Fibroblast of skin of abdomen (primary cell): ENCODE measurements at regions not wholly inside any gene's neighbourhood (a gene's known extent, or its start where the extent isn't known, plus 50 kb on each side); places are given as distances from the start of the nearest gene placed in this dataset.

Experiments used
- DNase-seq: peaks from one replicate; pipeline ENCODE4 v3.0.0-alpha.2; 2013

GRCh38 chr10:2306081-2306480 is 568.8 kb upstream of the ADARB2 start:
- DNase-seq = no peak

DNA sequence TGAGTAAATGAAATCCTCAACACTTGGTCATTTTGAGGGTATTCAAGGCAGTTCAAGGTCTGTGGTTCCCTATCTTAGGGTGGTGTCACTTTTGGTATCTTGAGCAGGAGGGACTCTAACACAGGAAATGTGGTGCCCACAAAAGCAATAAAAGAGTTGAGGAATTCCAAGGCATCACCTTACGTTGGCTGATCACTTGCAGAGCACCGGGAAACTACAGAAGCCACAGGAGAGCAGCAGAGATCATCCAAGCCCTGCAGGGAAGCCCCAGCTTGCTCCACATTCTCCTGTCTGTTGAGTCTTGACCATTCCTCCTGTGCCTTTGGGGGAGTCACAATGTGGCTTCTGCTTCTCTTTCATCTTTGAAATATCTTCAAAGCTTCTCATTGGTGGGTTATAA is 565.8 kb upstream of the ADARB2 start:
- no peak for DNase-seq

DNA sequence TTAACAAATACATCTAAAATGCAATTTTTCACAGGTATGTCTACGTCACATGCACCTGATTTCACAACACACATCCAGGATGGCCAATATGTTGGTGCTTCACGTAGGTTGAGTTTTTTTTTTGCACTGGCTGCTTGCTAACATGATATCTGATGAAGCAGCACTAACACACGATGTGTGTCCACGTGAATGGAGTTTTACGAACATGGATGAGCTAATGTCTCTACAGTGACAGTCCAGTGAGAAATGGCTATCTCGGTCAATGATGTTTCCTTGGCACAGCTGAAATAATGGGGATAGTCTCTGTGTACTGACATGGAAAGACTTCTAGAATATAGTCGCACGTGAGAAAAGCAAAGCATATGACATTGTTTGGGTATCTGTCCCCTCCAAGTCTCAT is 563.9 kb upstream of the ADARB2 start:
- no peak for DNase-seq

DNA sequence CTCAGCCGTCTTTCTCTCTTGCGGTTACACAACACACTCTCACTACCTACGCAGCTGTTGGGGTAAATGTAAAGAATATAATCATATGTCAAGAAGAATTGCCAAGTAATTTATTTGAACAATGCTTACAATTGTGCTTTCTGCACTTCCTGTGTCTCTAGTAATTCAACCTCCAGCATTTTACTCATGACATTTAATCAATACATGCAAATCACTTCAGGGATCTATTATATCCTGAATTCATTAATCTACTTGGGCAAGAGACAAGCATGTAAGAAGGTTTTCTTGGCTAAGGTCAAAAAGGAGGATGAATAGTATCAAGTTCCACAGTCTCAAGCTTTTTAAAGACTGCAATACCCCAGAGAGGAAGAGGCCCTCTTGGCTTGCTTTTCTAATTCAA is 562.9 kb upstream of the ADARB2 start:
- DNase-seq = no peak

DNA sequence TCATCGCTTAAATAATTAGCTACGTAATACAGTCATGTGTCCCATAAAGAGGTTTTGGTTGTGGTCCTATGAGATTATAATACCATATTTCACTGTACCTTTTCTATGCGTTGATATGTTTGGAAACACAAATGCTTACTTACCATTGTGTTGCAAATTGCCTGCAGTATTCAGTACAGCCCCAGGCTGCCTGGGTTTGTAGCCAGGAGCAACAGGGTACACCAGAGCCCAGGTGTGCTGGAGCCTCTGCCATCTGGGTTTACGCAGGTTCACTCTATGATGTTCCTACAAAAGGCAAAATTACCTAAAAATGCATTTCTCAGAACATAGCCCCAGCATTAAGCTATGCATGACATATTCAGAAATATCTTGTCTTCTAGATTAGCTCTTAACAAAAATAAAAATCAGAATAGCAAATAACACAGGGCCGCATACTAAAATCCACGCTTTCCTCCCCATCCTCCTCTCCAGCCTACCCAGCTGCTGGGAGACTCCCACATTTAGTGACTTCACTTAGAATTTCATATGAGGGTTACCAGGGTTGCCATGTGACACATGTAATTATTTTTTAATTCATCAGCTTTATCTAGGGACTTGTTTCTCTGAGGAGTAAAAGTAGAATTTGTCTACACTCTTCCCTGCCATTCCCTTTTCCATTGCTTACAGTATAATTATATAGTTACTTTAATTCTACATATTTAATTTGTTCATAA is 559.0 kb upstream of the ADARB2 start:
- DNase-seq = no peak

- no peak for DNase-seq
Measured at GRCh38 chr10:2294739-2295138, 557.4 kb upstream of the ADARB2 start.

DNA sequence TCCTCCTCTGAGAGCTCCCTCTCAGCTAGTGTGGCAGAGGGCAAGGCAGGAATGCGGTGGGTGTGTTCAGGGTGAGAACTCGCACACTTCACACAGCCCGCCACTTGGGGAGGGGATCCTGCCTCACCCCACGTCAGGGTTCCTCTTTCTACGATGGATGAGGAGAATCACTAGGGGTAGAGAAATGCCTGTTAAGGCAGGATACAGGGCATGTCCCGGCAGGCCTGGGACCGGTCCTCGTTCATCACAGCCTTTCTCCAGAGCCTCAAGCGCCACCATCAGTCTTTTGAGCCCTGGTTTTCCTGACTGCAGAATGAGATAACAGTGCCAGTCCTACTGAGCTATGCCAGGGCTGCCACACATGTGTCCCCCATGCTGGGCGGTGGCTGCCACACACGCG is 546.7 kb upstream of the ADARB2 start:
- no peak for DNase-seq

- no peak for DNase-seq
Measured at GRCh38 chr10:2282202-2282601, 544.9 kb upstream of the ADARB2 start.

DNA sequence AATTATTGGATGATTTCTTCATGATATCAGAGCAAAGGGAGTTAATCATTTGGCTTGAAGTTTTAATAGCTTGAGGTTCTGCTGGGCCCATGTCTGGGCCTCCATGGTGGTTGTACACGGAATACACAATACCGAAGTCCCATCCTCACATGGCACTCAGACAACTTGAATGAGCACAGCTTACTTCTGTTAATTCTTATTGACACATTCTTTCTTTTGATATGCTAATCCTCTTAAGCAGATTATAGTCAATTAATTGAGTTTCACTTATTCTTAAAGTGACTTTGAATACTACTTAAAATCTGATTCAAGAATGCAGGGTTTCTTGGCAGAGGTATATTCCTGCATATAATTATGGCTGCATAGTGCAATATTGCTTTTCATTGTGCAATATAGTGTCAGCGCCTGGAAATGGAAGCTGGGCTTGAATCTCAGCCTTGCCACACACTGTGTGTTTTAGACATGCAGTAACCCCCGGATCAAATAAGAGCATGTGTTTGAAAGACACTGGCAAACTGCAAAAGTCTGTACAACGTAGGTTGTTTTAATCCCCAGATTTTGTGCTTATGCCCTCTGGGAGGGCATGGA is 543.5 kb upstream of the ADARB2 start:
- no peak for DNase-seq

GRCh38 chr10:2279711-2280110 is 542.4 kb upstream of the ADARB2 start:
- no peak for DNase-seq

GRCh38 chr10:2278363-2278762 is 541.0 kb upstream of the ADARB2 start:
- DNase-seq = no peak

- DNase-seq = no peak
Measured at GRCh38 chr10:2263561-2263960, 526.2 kb upstream of the ADARB2 start.

DNA sequence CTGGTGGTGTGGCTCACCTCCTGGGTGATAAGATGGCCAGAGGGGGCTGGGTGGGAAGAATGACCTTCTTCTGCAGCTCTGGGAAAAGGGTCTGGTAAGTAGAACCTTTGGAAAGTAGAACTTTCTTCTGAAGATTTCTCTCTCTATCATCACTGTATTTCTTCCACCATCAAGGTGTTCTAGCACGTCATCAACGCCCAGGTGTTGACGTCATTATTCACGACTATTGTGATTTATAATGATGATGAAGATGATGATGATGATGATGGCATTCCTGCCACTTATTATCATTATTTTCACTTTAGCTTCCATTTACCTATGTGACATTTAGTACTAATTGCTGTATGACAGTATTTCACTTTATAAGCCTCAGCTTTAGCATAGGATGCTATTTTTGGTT is 525.6 kb upstream of the ADARB2 start:
- no peak for DNase-seq

DNA sequence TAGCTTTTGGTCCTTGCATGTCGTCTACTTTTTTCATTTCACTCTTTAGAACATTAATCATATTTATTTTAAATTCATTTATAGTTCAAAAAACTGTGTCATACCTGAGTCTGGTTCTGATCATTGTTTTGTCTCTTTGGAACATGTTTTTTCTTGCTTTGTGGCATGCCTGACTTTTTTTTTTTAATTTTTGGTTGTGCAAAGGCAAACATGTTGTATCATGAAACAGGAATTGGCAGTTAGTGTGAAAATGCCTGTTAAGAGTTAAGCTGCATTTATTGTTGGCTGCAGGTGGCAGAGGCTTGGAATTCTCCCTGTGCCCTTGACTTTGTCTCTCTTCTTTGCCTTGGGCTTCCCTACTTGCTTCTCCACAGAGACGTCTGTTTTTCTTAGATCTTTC is 525.0 kb upstream of the ADARB2 start:
- no peak for DNase-seq

- no peak for DNase-seq
Measured at GRCh38 chr10:2256241-2256640, 518.9 kb upstream of the ADARB2 start.

GRCh38 chr10:2252096-2252495 is 514.8 kb upstream of the ADARB2 start:
- no peak for DNase-seq

GRCh38 chr10:2251631-2252030 is 514.3 kb upstream of the ADARB2 start:
- no peak for DNase-seq

DNA sequence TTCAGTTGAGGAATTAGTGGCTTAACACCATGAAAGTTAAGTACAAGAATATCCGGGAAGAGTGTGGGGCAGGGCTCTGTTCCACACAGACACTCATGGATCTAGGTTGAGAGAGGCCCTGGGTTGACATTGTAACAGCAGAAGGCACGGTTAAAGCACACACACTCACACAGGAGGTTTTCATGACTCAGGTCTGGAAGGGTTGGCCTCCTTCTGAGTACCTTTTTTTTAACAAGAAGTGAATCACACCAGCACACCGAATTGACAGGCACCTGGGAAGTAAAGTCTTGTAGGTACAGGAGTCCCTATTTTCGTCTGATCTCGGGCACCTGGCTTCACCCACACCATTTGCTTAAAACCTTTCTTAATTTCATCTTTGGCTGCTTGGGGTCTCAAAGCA is 509.4 kb upstream of the ADARB2 start:
- no peak for DNase-seq

DNA sequence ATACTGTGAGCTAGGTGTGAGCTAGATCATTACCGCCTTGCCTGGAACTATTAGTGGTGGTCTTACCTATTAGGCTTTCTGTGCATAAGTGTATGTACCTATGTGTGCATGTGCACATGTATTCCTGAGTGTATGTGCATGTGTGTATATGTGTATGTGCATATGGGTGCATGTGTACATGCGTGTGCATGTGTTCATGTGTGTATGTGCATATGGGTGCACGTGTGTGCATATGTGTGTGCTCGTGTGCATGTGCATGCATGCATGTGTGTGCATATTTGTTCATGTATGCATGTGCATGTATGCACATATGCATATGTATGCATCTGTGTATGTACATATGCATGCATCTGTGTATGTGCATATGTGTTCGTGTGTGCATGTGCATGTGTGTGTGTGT is 508.3 kb upstream of the ADARB2 start:
- DNase-seq = no peak

GRCh38 chr10:2244471-2244870 is 507.1 kb upstream of the ADARB2 start:
- DNase-seq = no peak

DNA sequence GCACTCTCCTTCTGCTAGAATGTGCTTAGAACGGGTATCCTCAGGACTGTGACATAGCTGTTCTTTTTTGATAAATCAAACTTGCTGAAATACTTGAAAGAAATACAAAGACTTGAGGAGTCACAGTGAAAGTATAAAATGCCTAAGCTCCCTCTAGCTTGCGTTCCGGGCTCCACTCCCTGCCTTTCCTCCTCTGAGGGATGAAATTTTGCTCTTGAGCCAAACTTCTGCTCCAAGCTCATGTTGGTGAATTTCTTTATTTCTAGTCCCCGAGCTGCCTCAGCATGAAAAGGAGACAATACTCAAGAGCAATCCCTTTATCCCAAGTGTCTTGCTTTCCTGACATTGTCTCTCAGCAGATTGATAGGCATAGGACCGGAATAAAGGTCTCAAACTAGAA is 499.6 kb upstream of the ADARB2 start:
- no peak for DNase-seq

DNA sequence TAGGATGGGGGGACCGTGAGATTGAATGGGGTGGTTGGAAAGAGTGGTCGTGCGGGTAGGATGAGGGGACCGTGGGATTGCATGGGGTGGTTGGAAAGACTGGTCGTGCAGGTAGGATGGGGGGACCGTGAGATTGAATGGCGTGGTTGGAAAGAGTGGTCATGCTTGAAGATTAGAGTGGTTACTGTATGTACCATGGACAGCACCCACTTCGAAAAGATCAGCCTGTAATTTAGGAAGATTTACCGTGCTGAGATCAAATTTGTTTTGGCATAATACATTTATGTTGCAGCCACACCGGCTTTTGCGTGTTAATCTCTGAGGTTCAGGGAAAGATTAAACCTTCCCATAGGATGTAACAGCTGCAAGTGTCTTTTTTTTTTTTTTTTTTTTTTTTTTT is 495.2 kb upstream of the ADARB2 start:
- DNase-seq = no peak

DNA sequence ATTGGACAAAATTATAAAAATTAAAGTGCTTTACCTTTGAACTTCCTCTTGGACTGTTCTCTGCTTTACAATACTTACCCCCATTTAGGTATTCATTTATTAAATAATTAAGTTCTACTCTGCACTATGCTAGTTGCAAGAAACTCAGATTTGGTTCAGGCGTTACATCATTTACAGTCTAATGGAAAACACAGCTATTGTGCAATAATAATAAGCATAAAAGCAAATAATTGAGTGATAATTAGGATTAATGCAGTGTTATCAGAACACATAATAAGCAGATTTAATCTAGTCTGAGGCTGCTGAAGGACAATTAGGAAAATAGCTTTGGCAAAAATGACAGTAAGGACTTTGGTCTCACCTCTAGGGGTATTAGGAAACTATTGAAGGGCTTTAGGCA is 493.2 kb upstream of the ADARB2 start:
- DNase-seq = no peak

DNA sequence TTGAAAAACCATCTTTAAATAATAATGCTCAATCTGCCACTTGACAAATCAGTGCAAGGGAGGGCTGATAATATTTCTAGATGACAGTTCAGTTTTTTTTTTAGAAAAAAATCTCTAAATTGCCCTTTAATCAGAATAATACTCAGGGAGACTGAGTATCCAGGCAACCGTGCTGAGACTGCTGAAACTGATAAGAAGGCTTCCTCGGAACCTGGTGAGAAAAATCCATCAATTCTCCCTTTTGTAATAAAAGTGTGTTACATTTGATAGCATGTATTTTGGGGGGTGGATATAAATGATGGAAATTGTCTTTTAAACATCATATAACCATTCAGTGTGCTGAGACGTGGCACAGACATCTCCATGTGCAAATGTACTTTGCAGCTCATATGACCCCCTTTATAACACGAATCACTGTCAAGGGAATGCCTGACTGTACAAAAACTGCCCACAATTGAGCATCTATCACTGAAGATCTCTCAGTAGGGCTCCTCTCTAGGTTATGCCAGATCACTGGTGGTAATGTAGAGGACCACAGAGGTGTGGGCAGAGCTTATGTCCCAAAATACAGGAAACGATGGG is 491.1 kb upstream of the ADARB2 start:
- DNase-seq = no peak

- DNase-seq = no peak
Measured at GRCh38 chr10:2225609-2226008, 488.3 kb upstream of the ADARB2 start.
